ENCODE measurements at regions not wholly inside any gene's neighbourhood (a gene's known extent, or its start where the extent isn't known, plus 50 kb on each side); places are given as distances from the start of the nearest gene placed in this dataset.

DNA sequence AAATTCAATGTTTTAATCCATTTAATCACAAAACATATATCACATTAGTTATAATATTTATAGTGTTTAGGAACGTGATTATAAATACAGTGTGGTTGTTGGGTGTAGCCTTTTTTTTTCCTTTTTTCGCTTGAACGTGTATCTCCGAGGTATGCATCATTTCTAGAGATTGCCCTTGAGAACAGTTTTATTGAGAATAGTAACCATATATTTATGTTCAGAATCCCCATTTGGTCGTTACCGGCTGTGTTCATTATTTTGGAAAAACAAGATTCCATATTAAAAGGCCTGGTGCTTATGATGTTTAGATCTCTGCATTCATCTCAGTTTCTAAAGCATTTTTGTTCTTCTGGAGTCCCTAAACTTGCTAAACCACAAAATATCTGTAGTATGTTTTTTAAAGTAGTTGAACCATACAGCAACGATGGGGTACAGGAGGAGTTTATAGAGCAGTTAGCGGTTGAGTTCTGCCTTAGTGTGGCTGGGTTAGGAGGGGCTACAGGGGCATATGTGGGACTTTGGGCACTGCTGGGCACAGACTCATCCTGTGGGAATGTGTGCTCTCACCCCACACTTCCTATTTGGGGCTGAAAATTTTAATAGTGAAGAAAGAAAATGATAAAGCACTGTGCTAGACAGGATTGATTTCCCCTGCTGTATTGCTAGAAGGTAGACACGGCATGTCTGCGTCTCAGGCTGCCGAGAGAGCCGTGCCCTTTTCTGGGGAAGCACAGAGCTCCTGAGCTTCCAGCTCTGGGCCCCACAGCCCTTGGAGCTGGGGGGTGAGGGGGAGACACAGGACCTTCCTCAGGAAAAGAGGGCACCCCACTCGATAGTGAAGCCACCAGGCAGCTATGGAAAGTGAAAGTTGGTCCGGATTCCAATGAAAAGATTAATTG, 81.5 kb upstream of the PPARA start:
- POLR2A ChIA-PET, result no interaction called here
- no peaks in the 10 kb centered on the region for H3K9me3 Mint-ChIP-seq
- DNase-seq (ENCODE audit: low spot score), result no peak
- peaks cover 14% of the 10 kb centered on the region for H3K4me1 Mint-ChIP-seq
- no peak for ATAC-seq
- no peaks in the 10 kb centered on the region for H3K36me3 Mint-ChIP-seq
- peak overlapping the region; percentile 61 for H3K4me3 Mint-ChIP-seq
- TF ChIP-seq SOX15 (CRISPR knock-in tag; IDR thresholded peaks at IDR 0.05) (no peak), ATF1 (CRISPR knock-in tag; IDR thresholded peaks at IDR 0.05) (no peak)
- no peak overlapping the region for H3K27ac Mint-ChIP-seq
- H3K27me3 Mint-ChIP-seq (ENCODE audit: low read depth), result peaks cover 73% of the 10 kb centered on the region
- CTCF ChIA-PET, result interaction anchor here (1.3 to 2.7 kb wide), 2 partner anchors 33 to 62 kb away, joined by 3 to 28 read pairs; no protein-coding TSS in a partner anchor

DNA sequence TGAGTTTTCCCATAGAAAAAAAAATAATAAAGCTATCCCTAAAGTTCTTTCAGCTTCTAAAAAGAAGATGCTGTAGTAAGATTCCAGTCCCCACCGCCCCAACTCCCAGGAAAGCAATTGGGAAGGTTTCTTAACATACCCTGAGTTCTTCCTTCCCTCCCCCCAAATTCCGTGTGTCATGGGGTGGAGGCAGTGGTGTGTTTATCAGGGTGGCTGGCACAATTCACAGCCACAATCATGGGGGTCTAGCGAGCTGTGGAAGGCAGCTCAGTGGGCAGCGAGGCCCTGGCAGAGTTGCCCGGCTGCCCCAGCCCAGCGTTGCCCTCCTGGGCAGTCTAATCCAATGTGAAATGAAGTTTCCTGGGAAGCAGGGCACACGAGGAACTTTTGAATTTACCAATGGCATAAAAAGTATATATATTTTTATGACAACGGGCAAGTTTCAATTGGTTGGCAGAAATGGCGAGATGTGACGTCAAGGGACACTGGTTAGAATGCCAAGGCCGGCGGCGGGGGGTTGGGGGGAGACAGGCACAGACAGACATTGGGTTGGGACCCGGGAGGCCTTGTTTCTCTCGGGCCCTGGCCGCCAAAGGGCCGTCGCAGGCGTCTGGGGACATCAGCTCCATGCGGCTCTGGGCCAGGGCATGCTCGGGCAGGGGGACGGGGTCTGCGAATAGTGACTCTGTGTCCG, 80.7 kb upstream of the PPARA start:
- ChIA-PET CTCF (interaction anchor here (0.9 to 2.7 kb wide), 4 partner anchors 12 to 63 kb away, joined by 3 to 28 read pairs (median 4); no protein-coding TSS in a partner anchor), POLR2A (interaction anchor here (1.1 kb wide), 1 partner anchor 56 kb away, joined by 3 read pairs; no protein-coding TSS in a partner anchor)
- ATAC-seq (no peak; the same call in 1 of the 2 replicates), DNase-seq (ENCODE audit: low spot score) (no peak)
- Mint-ChIP-seq H3K9me3 (no peaks in the 10 kb centered on the region), H3K27ac (no peak overlapping the region), H3K36me3 (no peaks in the 10 kb centered on the region), H3K27me3 (ENCODE audit: low read depth) (peaks cover 79% of the 10 kb centered on the region), H3K4me1 (peaks cover 14% of the 10 kb centered on the region), H3K4me3 (peak overlapping the region; percentile 61)
- TF ChIP-seq, protein P1, sequence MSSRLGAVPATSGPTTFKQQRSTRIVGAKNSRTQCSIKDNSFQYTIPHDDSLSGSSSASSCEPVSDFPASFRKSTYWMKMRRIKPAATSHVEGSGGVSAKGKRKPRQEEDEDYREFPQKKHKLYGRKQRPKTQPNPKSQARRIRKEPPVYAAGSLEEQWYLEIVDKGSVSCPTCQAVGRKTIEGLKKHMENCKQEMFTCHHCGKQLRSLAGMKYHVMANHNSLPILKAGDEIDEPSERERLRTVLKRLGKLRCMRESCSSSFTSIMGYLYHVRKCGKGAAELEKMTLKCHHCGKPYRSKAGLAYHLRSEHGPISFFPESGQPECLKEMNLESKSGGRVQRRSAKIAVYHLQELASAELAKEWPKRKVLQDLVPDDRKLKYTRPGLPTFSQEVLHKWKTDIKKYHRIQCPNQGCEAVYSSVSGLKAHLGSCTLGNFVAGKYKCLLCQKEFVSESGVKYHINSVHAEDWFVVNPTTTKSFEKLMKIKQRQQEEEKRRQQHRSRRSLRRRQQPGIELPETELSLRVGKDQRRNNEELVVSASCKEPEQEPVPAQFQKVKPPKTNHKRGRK (CRISPR knock-in tag; IDR thresholded peaks at IDR 0.05; ENCODE audit: borderline replicate concordance), result no peak
- TF ChIP-seq NFYB (CRISPR knock-in tag; conservative IDR thresholded peaks at IDR 0.05; ENCODE audit: low read depth) (0 out of 2 replicates have a peak, but pooled peaks have one; percentile 19), ZNF423 (CRISPR knock-in tag; IDR thresholded peaks at IDR 0.05) (no peak), ELF4 (CRISPR knock-in tag; IDR thresholded peaks at IDR 0.05; ENCODE audit: low read depth) (no peak), HMGA2 (CRISPR knock-in tag; IDR thresholded peaks at IDR 0.05) (no peak), CBFB (CRISPR knock-in tag; IDR thresholded peaks at IDR 0.05; ENCODE audit: low read depth) (no peak), ZNF121 (CRISPR knock-in tag; IDR thresholded peaks at IDR 0.05) (no peak), ZBTB21 (CRISPR knock-in tag; IDR thresholded peaks at IDR 0.05; ENCODE audit: borderline replicate concordance) (no peak)
- TF ChIP-seq, protein P2, sequence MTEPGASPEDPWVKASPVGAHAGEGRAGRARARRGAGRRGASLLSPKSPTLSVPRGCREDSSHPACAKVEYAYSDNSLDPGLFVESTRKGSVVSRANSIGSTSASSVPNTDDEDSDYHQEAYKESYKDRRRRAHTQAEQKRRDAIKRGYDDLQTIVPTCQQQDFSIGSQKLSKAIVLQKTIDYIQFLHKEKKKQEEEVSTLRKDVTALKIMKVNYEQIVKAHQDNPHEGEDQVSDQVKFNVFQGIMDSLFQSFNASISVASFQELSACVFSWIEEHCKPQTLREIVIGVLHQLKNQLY (CRISPR knock-in tag; IDR thresholded peaks at IDR 0.05), result no peak
- TF ChIP-seq, protein P3, sequence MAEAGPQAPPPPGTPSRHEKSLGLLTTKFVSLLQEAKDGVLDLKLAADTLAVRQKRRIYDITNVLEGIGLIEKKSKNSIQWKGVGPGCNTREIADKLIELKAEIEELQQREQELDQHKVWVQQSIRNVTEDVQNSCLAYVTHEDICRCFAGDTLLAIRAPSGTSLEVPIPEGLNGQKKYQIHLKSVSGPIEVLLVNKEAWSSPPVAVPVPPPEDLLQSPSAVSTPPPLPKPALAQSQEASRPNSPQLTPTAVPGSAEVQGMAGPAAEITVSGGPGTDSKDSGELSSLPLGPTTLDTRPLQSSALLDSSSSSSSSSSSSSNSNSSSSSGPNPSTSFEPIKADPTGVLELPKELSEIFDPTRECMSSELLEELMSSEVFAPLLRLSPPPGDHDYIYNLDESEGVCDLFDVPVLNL (CRISPR knock-in tag; IDR thresholded peaks at IDR 0.05; ENCODE audit: borderline replicate concordance, low read depth), result no peak
- TF ChIP-seq, protein P4, sequence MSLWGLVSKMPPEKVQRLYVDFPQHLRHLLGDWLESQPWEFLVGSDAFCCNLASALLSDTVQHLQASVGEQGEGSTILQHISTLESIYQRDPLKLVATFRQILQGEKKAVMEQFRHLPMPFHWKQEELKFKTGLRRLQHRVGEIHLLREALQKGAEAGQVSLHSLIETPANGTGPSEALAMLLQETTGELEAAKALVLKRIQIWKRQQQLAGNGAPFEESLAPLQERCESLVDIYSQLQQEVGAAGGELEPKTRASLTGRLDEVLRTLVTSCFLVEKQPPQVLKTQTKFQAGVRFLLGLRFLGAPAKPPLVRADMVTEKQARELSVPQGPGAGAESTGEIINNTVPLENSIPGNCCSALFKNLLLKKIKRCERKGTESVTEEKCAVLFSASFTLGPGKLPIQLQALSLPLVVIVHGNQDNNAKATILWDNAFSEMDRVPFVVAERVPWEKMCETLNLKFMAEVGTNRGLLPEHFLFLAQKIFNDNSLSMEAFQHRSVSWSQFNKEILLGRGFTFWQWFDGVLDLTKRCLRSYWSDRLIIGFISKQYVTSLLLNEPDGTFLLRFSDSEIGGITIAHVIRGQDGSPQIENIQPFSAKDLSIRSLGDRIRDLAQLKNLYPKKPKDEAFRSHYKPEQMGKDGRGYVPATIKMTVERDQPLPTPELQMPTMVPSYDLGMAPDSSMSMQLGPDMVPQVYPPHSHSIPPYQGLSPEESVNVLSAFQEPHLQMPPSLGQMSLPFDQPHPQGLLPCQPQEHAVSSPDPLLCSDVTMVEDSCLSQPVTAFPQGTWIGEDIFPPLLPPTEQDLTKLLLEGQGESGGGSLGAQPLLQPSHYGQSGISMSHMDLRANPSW (CRISPR knock-in tag; conservative IDR thresholded peaks at IDR 0.05; ENCODE audit: low read depth), result no peak
- TF ChIP-seq, protein P5, sequence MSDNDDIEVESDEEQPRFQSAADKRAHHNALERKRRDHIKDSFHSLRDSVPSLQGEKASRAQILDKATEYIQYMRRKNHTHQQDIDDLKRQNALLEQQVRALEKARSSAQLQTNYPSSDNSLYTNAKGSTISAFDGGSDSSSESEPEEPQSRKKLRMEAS (CRISPR knock-in tag; IDR thresholded peaks at IDR 0.05), result 0 out of 2 replicates have a peak, but pooled peaks have one; percentile 19
